WTC11 (cell line): ENCODE measurements at regions not wholly inside any gene's neighbourhood (a gene's known extent, or its start where the extent isn't known, plus 50 kb on each side); places are given as distances from the start of the nearest gene placed in this dataset.

Experiments
- ATAC-seq: fragments of 200-7000 bp; cut with Tn5 transposase; 2 replicates; pipeline ENCODE4 v1.10.0; 2021; ENCODE audit warnings: mild to moderate bottlenecking, moderate library complexity
- CTCF ChIA-PET: fragments of 300-600 bp; sonication (Branson Sonifier 250); formaldehyde crosslinking; loops from one replicate; lab custom pipeline; 2021; ENCODE audit warnings: antibody characterized with exemption; lab: Charles Lee
- POLR2A ChIA-PET: fragments of 350-600 bp; sonication (Branson Sonifier 250); formaldehyde crosslinking; loops from one replicate; lab custom pipeline; 2021; ENCODE audit warnings: antibody characterized with exemption; lab: Charles Lee
- DNase-seq: peaks from one replicate; pipeline ENCODE4 v3.0.0; 2021; ENCODE audit warnings: low spot score
- H3K27ac Mint-ChIP-seq: 2 replicates; pipeline ENCODE4 v1.8.0; 2021; ENCODE audit warnings: mixed read lengths
- H3K27me3 Mint-ChIP-seq: 2 replicates; pipeline ENCODE4 v1.8.0; 2021; ENCODE audit warnings: low read depth, mild to moderate bottlenecking, moderate library complexity, mixed read lengths
- H3K36me3 Mint-ChIP-seq: 2 replicates; pipeline ENCODE4 v1.8.0; 2021; ENCODE audit warnings: mixed read lengths
- H3K4me1 Mint-ChIP-seq: 2 replicates; pipeline ENCODE4 v1.8.0; 2022; ENCODE audit warnings: mixed read lengths
- H3K4me3 Mint-ChIP-seq: 2 replicates; pipeline ENCODE4 v1.8.0; 2021; ENCODE audit warnings: mild to moderate bottlenecking, moderate library complexity, mixed read lengths
- H3K9me3 Mint-ChIP-seq: 2 replicates; pipeline ENCODE4 v1.8.0; 2021; ENCODE audit warnings: mixed read lengths
- AFF4 ChIP-seq: sonication (generic); formaldehyde crosslinking; IDR thresholded peaks from 2 replicates; pipeline ENCODE4 v1.8.1; 2023; ENCODE audit warnings: mild to moderate bottlenecking, missing genetic modification reagents, borderline replicate concordance
- ATF6 ChIP-seq: sonication (generic); formaldehyde crosslinking; IDR thresholded peaks from 2 replicates; pipeline ENCODE4 v1.8.1; 2023; ENCODE audit warnings: mild to moderate bottlenecking, missing genetic modification reagents
- CDX4 ChIP-seq: fragments of 250-450 bp; sonication (Bioruptor Pico); IDR thresholded peaks from 2 replicates; pipeline ENCODE4 v1.9.0; 2021; ENCODE audit warnings: moderate library complexity, mild to moderate bottlenecking, inconsistent platforms, borderline replicate concordance
- CREM ChIP-seq: sonication (generic); formaldehyde crosslinking; IDR thresholded peaks from 2 replicates; pipeline ENCODE4 v1.8.1; 2022; ENCODE audit warnings: mild to moderate bottlenecking, missing genetic modification reagents, moderate library complexity
- E2F1 ChIP-seq: sonication (generic); formaldehyde crosslinking; IDR thresholded peaks from 2 replicates; pipeline ENCODE4 v1.8.0; 2022; ENCODE audit warnings: mild to moderate bottlenecking, missing genetic modification reagents
- FOXJ3 ChIP-seq: sonication (generic); formaldehyde crosslinking; IDR thresholded peaks from 2 replicates; pipeline ENCODE4 v1.9.0; 2021; ENCODE audit warnings: missing genetic modification reagents, mild to moderate bottlenecking, borderline replicate concordance
- NR1H2 ChIP-seq: sonication (generic); formaldehyde crosslinking; IDR thresholded peaks from 2 replicates; pipeline ENCODE4 v1.9.0; 2021; ENCODE audit warnings: mild to moderate bottlenecking, moderate library complexity, missing genetic modification reagents
- OVOL2 ChIP-seq: fragments of 250-450 bp; sonication (Bioruptor Pico); IDR thresholded peaks from 2 replicates; pipeline ENCODE4 v1.9.0; 2021; ENCODE audit warnings: mild to moderate bottlenecking, borderline replicate concordance
- RELA ChIP-seq: sonication (generic); formaldehyde crosslinking; IDR thresholded peaks from 2 replicates; pipeline ENCODE4 v1.8.1; 2022; ENCODE audit warnings: missing genetic modification reagents, mild to moderate bottlenecking, borderline replicate concordance
- SOX15 ChIP-seq: fragments of 250-450 bp; sonication (Bioruptor Pico); IDR thresholded peaks from 2 replicates; pipeline ENCODE4 v1.9.0; 2021; ENCODE audit warnings: mild to moderate bottlenecking
- SP1 ChIP-seq: sonication (generic); formaldehyde crosslinking; conservative IDR thresholded peaks from 2 replicates; pipeline ENCODE4 v1.8.1; 2022; ENCODE audit warnings: missing genetic modification reagents
- ZNF232 ChIP-seq: sonication (generic); formaldehyde crosslinking; IDR thresholded peaks from 2 replicates; pipeline ENCODE4 v1.8.0; 2022; ENCODE audit warnings: mild to moderate bottlenecking, missing genetic modification reagents
- ZNF263 ChIP-seq: sonication (generic); formaldehyde crosslinking; IDR thresholded peaks from 2 replicates; pipeline ENCODE4 v1.8.1; 2022; ENCODE audit warnings: low read depth, mild to moderate bottlenecking, moderate library complexity, missing genetic modification reagents
- ZNF281 ChIP-seq: sonication (generic); formaldehyde crosslinking; IDR thresholded peaks from 2 replicates; pipeline ENCODE4 v1.8.0; 2023; ENCODE audit warnings: mild to moderate bottlenecking, missing genetic modification reagents
- ZNF416 ChIP-seq: fragments of 250-450 bp; sonication (Bioruptor Pico); IDR thresholded peaks from 2 replicates; pipeline ENCODE4 v1.9.0; 2021; ENCODE audit warnings: mild to moderate bottlenecking, inconsistent platforms
- ZNF512 ChIP-seq: sonication (generic); formaldehyde crosslinking; IDR thresholded peaks from 2 replicates; pipeline ENCODE4 v1.8.1; 2022; ENCODE audit warnings: missing genetic modification reagents, borderline replicate concordance
- TF ChIP-seq, protein P1 (sequence below): fragments of 250-450 bp; sonication (Bioruptor Pico); IDR thresholded peaks from 2 replicates; pipeline ENCODE4 v2.1.2; 2022; ENCODE audit warnings: mild to moderate bottlenecking, moderate library complexity
- TF ChIP-seq, protein P2 (sequence below): sonication (generic); formaldehyde crosslinking; IDR thresholded peaks from 2 replicates; pipeline ENCODE4 v1.8.0; 2022; ENCODE audit warnings: mild to moderate bottlenecking, missing genetic modification reagents

DNA sequence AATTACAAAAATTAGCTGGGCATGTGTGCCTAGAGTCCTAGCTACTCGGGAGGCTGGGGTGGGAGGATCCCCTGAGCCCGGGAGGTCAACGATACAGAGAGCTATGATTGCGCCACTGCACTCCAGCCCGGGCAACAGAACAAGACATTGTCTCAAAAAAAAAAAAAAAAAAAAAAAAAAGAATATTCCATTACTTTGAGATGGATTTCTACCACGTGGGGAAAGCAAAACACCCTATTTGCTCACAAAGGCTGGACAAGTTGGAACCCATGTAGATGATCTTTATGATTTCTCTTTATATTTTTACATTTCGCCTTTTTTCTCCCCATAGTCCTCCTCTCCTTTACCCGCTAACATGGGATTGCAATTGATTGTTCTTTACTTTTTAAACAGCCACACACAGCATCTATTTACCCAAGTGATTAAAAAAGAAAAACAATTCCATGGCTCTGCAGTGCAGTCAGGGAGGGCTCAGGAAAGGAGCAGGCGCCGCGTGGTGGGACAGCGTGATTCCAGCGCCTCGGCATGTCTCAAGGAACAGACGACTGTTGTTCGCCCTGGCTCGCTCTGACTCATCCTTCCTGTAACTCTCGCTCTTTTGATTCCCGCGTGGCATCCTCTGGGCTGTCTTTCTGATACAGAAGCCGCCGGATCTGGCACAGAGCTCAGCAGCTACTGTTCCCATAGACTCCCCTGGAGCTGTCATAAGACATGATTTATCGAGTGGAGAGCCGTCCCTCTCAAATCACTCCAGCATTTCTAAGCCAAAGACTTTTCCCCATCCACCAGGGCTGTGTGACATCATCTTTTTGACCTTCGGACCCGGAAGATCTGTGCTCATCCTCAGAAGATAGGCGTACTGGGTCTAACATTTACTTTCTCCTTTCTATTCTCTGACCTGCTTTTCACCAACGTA, 230.4 kb upstream of the AGAP1 start:
- H3K4me1 Mint-ChIP-seq, result peaks cover 18% of the 10 kb centered on the region
- CTCF ChIA-PET, result interaction anchor here (0.7 kb wide), 1 partner anchor 155 kb away, joined by 4 read pairs; no protein-coding TSS in a partner anchor
- TF ChIP-seq CREM (CRISPR knock-in tag) (no peak), ZNF281 (CRISPR knock-in tag) (no peak), OVOL2 (CRISPR knock-in tag) (no peak), SP1 (CRISPR knock-in tag) (no peak), SOX15 (no peak), ZNF512 (CRISPR knock-in tag) (no peak), RELA (CRISPR knock-in tag) (no peak), ZNF232 (no peak), CDX4 (CRISPR knock-in tag) (no peak), AFF4 (CRISPR knock-in tag) (no peak), FOXJ3 (CRISPR knock-in tag) (no peak), ZNF416 (CRISPR knock-in tag) (no peak), E2F1 (CRISPR knock-in tag) (no peak), ATF6 (no peak), ZNF263 (CRISPR knock-in tag) (no peak), NR1H2 (no peak)
- TF ChIP-seq, protein P1, sequence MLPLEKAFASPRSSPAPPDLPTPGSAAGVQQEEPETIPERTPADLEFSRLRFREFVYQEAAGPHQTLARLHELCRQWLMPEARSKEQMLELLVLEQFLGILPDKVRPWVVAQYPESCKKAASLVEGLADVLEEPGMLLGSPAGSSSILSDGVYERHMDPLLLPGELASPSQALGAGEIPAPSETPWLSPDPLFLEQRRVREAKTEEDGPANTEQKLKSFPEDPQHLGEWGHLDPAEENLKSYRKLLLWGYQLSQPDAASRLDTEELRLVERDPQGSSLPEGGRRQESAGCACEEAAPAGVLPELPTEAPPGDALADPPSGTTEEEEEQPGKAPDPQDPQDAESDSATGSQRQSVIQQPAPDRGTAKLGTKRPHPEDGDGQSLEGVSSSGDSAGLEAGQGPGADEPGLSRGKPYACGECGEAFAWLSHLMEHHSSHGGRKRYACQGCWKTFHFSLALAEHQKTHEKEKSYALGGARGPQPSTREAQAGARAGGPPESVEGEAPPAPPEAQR (CRISPR knock-in tag), result no peak
- TF ChIP-seq, protein P2, sequence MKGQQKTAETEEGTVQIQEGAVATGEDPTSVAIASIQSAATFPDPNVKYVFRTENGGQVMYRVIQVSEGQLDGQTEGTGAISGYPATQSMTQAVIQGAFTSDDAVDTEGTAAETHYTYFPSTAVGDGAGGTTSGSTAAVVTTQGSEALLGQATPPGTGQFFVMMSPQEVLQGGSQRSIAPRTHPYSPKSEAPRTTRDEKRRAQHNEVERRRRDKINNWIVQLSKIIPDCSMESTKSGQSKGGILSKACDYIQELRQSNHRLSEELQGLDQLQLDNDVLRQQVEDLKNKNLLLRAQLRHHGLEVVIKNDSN (CRISPR knock-in tag), result no peak
- H3K27ac Mint-ChIP-seq, result no peak overlapping the region
- H3K36me3 Mint-ChIP-seq, result peaks cover 2% of the 10 kb centered on the region
- peaks cover 7% of the 10 kb centered on the region for H3K9me3 Mint-ChIP-seq
- POLR2A ChIA-PET, result no interaction called here
- ATAC-seq (no peak), DNase-seq (no peak)
- H3K27me3 Mint-ChIP-seq, result peaks cover 5% of the 10 kb centered on the region; the same call in 1 of the 2 replicates
- no peak overlapping the region for H3K4me3 Mint-ChIP-seq
